Uterus (tissue), 3 donors: ENCODE measurements at regions not wholly inside any gene's neighbourhood (a gene's known extent, or its start where the extent isn't known, plus 50 kb on each side); places are given as distances from the start of the nearest gene placed in this dataset.
"Not testable (repeated sequence)": the region's sequence is repeated elsewhere in the genome, so short reads cannot be mapped to it uniquely, and the experiment has no call there.

ENCODE experiments used
- DNase-seq, 2 donors: peaks; one replicate each; pipeline ENCODE4 v3.0.0-alpha.2; 2019 to 2020
- H3K27ac ChIP-seq, 2 donors: fragments of 200-600 bp; sonication (generic); 1 replicate in 1 of 2; 2 replicates in 1 of 2; pipeline ENCODE4 v1.5.1; 2016 to 2018
- H3K27me3 ChIP-seq, 2 donors: fragments of 200-600 bp; sonication (generic); one replicate each; pipeline ENCODE4 v1.5.1; 2018 to 2019; ENCODE audit warnings: control low read depth in 1 of 2
- H3K36me3 ChIP-seq, 2 donors: fragments of 200-600 bp; sonication (generic); one replicate each; pipeline ENCODE4 v1.5.1; 2019; ENCODE audit warnings: control low read depth in 1 of 2
- H3K4me1 ChIP-seq, 2 donors: fragments of 200-600 bp; sonication (generic); one replicate each; pipeline ENCODE4 v1.5.1; 2018 to 2019; ENCODE audit warnings: control low read depth in 1 of 2
- H3K4me3 ChIP-seq, 2 donors: fragments of 200-600 bp; sonication (generic); 1 replicate in 1 of 2; 2 replicates in 1 of 2; pipeline ENCODE4 v1.5.1; 2018 to 2019; ENCODE audit warnings: mild to moderate bottlenecking in 1 of 2
- H3K9me3 ChIP-seq, 2 donors: fragments of 200-600 bp; sonication (generic); one replicate each; pipeline ENCODE4 v1.5.1; 2019; ENCODE audit warnings: control low read depth in 1 of 2
- CTCF ChIP-seq, 4 experiments: fragments of 200-600 bp in 2 of 4; fragments of 450-650 bp in 2 of 4; sonication (generic) in 2 of 4; IDR thresholded peaks; one replicate each; pipeline ENCODE4 v1.5.1; 2016 to 2019; ENCODE audit warnings: antibody characterized with exemption in 4 of 4, mild to moderate bottlenecking in 2 of 4, moderate library complexity in 1 of 4
- POLR2A ChIP-seq, 2 donors: fragments of 450-650 bp; IDR thresholded peaks; one replicate each; pipeline ENCODE4 v1.6.1; 2016; ENCODE audit warnings: antibody characterized with exemption in 2 of 2, mild to moderate bottlenecking in 1 of 2, moderate library complexity in 1 of 2
- intact Hi-C: fragments of 100-400 bp; cut with DNase I; formaldehyde crosslinking; loops from one replicate; pipeline ENCODE4 v1.15.1; 2023; ENCODE audit warnings: low total_unique reads
- donor health status: DM: yes; HTN: yes; CAD: no.

DNA sequence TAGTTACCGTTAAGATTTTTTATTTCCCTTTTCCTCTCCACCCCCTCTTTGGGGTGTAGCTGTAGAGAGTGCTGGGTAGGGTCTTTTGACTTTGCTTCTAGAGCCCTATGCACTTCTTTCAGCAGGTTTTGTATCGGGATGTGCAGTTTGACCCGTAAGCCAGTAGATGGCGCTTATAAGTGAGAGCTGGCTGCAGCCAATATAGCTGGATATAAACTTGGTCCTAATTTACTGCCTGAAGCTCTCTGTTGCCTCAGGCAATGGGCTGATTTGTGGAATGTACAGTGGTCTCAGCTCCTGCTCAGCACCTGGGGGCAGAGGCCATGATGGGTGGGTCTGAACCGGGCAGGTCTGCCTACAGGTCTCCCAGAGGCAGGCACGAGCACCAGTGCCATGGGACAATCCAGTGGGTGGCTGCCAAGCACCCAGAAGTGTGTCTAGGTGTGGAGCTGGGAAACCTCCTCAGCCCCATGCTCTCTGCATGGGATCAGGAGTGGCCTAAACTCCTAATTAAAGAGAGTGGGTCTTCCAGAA lies 146.5 kb downstream of the SPANXN1 start:
- Histone ChIP-seq H3K36me3 (no peaks in the 10 kb centered on the region), H3K4me3 (no peak overlapping the region), H3K4me1 (no peaks in the 10 kb centered on the region), H3K27me3 (no peaks in the 10 kb centered on the region), H3K9me3 (no peaks in the 10 kb centered on the region), H3K27ac (no peak overlapping the region)
- no peak for DNase-seq
- intact Hi-C loops, result no loop called here
- TF ChIP-seq POLR2A (IDR thresholded peaks at IDR 0.05), result no peak
- no peak for TF ChIP-seq CTCF (IDR thresholded peaks at IDR 0.05)

DNA sequence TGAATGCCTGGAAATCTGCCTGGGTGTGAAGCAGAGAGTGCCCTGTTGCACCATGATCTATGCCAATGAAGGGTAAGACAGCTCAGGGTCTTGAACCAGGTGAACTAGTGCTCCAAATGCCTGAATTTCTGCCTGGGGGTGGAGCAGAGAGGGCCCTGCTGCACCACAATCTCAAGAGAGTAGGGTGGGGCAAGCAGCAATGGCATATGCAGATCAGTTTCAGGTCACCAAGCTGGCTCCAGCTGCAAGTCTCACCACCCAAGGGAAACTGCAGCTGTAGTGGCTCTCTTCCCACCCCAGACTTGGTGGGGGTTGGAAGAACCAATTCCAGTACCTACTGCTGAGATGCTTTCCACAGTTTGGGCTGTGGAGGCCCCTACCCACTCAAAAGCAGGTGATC lies 147.0 kb downstream of the SPANXN1 start:
- DNase-seq, result no peak
- H3K27me3 ChIP-seq, result no peaks in the 10 kb centered on the region
- H3K36me3 ChIP-seq, result no peaks in the 10 kb centered on the region
- H3K4me3 ChIP-seq, result no peak overlapping the region
- H3K9me3 ChIP-seq, result no peaks in the 10 kb centered on the region
- H3K4me1 ChIP-seq, result no peaks in the 10 kb centered on the region
- no peak overlapping the region for H3K27ac ChIP-seq
- no peak for TF ChIP-seq CTCF (IDR thresholded peaks at IDR 0.05)
- TF ChIP-seq POLR2A (IDR thresholded peaks at IDR 0.05), result no peak
- intact Hi-C loops, result no loop called here

- no peak for TF ChIP-seq CTCF (IDR thresholded peaks at IDR 0.05)
- no peak for TF ChIP-seq POLR2A (IDR thresholded peaks at IDR 0.05)
- intact Hi-C loops, result no loop called here
- H3K4me3 ChIP-seq, result no peak overlapping the region
- H3K27ac ChIP-seq, result no peak overlapping the region
- no peaks in the 10 kb centered on the region for H3K36me3 ChIP-seq
- no peaks in the 10 kb centered on the region for H3K27me3 ChIP-seq
- H3K4me1 ChIP-seq, result no peaks in the 10 kb centered on the region
- no peak for DNase-seq
- H3K9me3 ChIP-seq, result no peaks in the 10 kb centered on the region
Observed at GRCh38 chrX:145396612-145397011, 149.3 kb downstream of the SPANXN1 start.

GRCh38 chrX:145405012-145405411 lies 157.7 kb downstream of the SPANXN1 start:
- Histone ChIP-seq H3K27me3 (no peaks in the 10 kb centered on the region), H3K4me3 (no peak overlapping the region), H3K36me3 (no peaks in the 10 kb centered on the region), H3K27ac (no peak overlapping the region), H3K9me3 (no peaks in the 10 kb centered on the region), H3K4me1 (no peaks in the 10 kb centered on the region)
- no peak for DNase-seq
- intact Hi-C loops, result no loop called here
- TF ChIP-seq CTCF (IDR thresholded peaks at IDR 0.05) (peak in 1 of 4 experiments; percentile 20), POLR2A (IDR thresholded peaks at IDR 0.05) (no peak)

DNA sequence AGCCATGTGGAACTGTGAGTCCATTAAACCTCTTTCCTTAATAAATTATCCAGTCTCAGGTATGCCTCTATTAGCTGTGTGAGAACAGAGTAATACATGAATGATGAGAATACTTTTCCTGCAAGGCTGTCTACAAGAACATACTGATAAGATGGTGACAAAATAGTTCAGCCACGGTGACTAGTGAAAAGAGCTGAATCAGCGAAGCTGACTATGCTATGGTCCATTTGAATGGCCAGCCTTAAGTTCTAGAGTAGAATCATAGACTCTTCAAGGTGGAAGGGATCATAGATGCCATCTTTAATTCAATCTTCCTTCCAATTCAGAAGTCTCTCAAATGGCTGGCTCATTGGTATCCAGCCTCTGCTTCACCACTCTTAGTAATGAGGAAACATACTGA lies 163.3 kb downstream of the SPANXN1 start:
- intact Hi-C loops, result no loop called here
- Histone ChIP-seq H3K27ac (no peak overlapping the region), H3K4me1 (no peaks in the 10 kb centered on the region), H3K4me3 (no peak overlapping the region), H3K27me3 (no peaks in the 10 kb centered on the region), H3K9me3 (no peaks in the 10 kb centered on the region), H3K36me3 (no peaks in the 10 kb centered on the region)
- DNase-seq, result no peak
- TF ChIP-seq POLR2A (IDR thresholded peaks at IDR 0.05), result no peak
- no peak for TF ChIP-seq CTCF (IDR thresholded peaks at IDR 0.05)

- H3K27me3 ChIP-seq, intact Hi-C loops, H3K9me3 ChIP-seq, H3K36me3 ChIP-seq, H3K4me3 ChIP-seq, H3K4me1 ChIP-seq, H3K27ac ChIP-seq, DNase-seq: not testable (repeated sequence)
Observed at GRCh38 chrX:145436211-145436610, 188.9 kb downstream of the SPANXN1 start.
